Activated naive CD8-positive, alpha-beta T cell treated with anti-CD3 and anti-CD28 coated beads, Interleukin-2, amount 50 U/mL, for 24 hours (primary cell): ENCODE measurements at regions not wholly inside any gene's neighbourhood (a gene's known extent, or its start where the extent isn't known, plus 50 kb on each side); places are given as distances from the start of the nearest gene placed in this dataset.

ENCODE experiments used
- ATAC-seq: fragments of 150-1000 bp; cut with Tn5 transposase; one replicate; pipeline ENCODE4 v1.10.0; 2021
- DNase-seq: peaks from one replicate; pipeline ENCODE4 v3.0.0; 2021
- H3K27ac Mint-ChIP-seq: one replicate; pipeline ENCODE4 v1.8.0; 2021; ENCODE audit warnings: mild to moderate bottlenecking, mixed read lengths
- H3K27me3 Mint-ChIP-seq: one replicate; pipeline ENCODE4 v1.8.0; 2021; ENCODE audit warnings: mixed read lengths
- H3K36me3 Mint-ChIP-seq: one replicate; pipeline ENCODE4 v1.8.0; 2021; ENCODE audit warnings: low read depth, mixed read lengths
- H3K4me1 Mint-ChIP-seq: one replicate; pipeline ENCODE4 v1.8.0; 2021; ENCODE audit warnings: mixed read lengths
- H3K4me3 Mint-ChIP-seq: one replicate; pipeline ENCODE4 v1.8.0; 2021; ENCODE audit warnings: mild to moderate bottlenecking, moderate library complexity, mixed read lengths
- H3K9me3 Mint-ChIP-seq: one replicate; pipeline ENCODE4 v1.8.0; 2021; ENCODE audit warnings: mixed read lengths

DNA sequence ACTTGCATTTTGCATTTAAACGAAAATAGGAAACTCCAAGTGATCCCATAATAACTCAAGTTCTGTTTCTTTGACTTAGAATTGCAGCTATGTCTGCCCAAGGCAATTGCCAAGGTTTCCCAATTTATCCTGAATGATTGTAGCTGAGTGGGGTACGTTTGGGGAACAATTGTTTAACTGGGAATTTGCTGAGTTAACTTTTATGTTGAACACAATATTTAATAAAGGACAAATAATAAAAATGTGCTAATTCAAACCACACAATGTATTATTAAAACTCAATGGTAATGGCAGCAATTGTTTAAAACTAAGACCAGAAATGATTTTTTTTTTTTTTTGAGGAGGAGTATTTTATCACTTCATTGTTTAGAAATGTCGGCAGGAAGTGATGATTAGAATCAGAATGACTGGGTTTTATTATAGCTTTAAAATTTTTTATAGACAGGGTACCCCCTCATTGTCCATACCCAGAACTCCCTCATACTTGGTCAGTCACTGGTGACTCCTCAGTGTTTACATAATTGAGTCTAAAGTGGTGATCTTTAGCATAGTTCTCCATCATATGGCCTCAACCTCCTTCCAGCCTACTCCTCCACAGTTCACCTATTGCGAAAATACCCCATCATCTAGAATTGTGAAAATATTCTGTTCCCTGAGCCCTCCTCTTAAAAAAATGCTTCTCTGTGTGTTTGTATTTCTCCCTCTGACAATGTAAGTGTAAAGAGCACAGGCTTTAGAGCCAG is 389.2 kb upstream of the CITED2 start:
- peak overlapping the region; percentile 76 for H3K27ac Mint-ChIP-seq
- no peak overlapping the region for H3K4me3 Mint-ChIP-seq
- no peak for ATAC-seq

GRCh38 chr6:139762587-139763031 is 388.2 kb upstream of the CITED2 start:
- Mint-ChIP-seq H3K4me1 (peaks cover 43% of the 10 kb centered on the region), H3K27ac (no peak overlapping the region), H3K9me3 (peaks cover 4% of the 10 kb centered on the region), H3K27me3 (peaks cover 2% of the 10 kb centered on the region), H3K4me3 (no peak overlapping the region), H3K36me3 (no peaks in the 10 kb centered on the region)
- ATAC-seq (no peak), DNase-seq (no peak)

More for the DNA sequence above, 389.2 kb upstream of the CITED2 start:
- Mint-ChIP-seq H3K4me1 (peaks cover 45% of the 10 kb centered on the region), H3K27me3 (no peaks in the 10 kb centered on the region), H3K36me3 (no peaks in the 10 kb centered on the region), H3K9me3 (peaks cover 4% of the 10 kb centered on the region)
- no peak for DNase-seq

- Mint-ChIP-seq H3K27me3 (peaks cover 3% of the 10 kb centered on the region), H3K4me3 (no peak overlapping the region), H3K4me1 (peaks cover 22% of the 10 kb centered on the region), H3K9me3 (no peaks in the 10 kb centered on the region), H3K27ac (no peak overlapping the region), H3K36me3 (no peaks in the 10 kb centered on the region)
- DNase-seq (no peak), ATAC-seq (no peak)
Observed at GRCh38 chr6:139760128-139760527, 385.7 kb upstream of the CITED2 start.

DNA sequence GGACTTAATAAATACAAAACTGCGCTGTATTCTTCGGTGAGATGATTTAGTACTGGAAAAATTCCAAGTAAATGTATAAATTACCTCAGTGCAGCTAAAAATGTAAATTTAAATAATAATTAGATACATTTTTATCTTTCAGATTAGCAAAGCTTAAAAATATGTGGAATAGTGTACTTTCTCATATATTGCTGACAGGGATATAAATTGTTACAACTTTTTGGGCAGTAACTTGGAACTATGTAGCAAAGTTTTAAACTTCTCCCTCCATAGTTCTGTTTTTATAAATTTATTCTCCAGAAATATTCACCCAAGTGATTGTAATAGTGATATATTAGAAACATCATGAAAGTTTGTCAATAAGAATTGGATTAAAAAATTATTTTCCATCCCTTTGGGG is 384.6 kb upstream of the CITED2 start:
- DNase-seq, result no peak
- no peak overlapping the region for H3K27ac Mint-ChIP-seq

DNA sequence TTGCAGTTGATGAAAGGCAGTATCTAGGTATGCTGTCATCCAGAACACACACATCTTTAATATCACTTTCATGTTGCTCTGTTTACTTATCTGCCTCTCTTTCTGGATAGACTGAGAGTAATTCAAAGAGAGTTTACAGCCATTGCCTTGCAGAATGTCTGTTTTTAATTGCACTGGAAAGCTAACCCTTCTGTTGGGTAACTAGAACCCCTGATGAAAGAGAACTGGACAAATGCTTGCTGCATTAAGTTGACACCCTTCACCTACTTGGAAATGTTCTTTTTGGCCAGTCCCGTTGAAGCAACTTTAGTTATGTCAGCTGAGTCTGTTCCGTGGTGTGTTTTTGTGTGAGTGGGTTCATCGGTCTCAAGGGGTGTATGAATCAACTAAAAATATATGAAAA is 383.8 kb upstream of the CITED2 start:
- Mint-ChIP-seq H3K27me3 (peaks cover 3% of the 10 kb centered on the region), H3K4me1 (peaks cover 4% of the 10 kb centered on the region), H3K27ac (no peak overlapping the region), H3K4me3 (no peak overlapping the region), H3K36me3 (no peaks in the 10 kb centered on the region), H3K9me3 (no peaks in the 10 kb centered on the region)
- ATAC-seq, result no peak
- DNase-seq, result no peak

More for the DNA sequence above, 384.6 kb upstream of the CITED2 start:
- Mint-ChIP-seq H3K4me3 (no peak overlapping the region), H3K36me3 (no peaks in the 10 kb centered on the region), H3K4me1 (peaks cover 12% of the 10 kb centered on the region), H3K27me3 (peaks cover 3% of the 10 kb centered on the region), H3K9me3 (no peaks in the 10 kb centered on the region)
- no peak for ATAC-seq

GRCh38 chr6:139757784-139758183 is 383.3 kb upstream of the CITED2 start:
- peaks cover 3% of the 10 kb centered on the region for H3K27me3 Mint-ChIP-seq
- no peak for DNase-seq
- ATAC-seq, result no peak

DNA sequence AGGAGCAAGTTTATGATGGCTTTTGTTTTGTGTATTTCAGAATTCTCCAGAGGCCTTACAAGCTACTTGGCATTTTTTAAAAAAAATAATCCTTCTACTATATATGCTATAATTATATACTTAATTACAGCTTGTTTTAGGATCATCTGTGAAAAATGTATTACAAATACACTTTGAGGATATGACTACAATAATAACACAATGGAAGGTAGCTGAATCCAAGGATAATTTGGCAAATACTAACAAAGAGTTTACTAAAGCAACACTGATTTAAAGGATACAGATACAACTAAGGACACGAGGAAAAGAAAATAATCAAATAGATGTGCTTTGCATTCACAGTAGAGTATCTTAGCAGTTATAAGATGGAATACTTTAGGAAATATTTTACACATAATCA is 381.9 kb upstream of the CITED2 start:
- Mint-ChIP-seq H3K4me3 (no peak overlapping the region), H3K9me3 (no peaks in the 10 kb centered on the region), H3K36me3 (no peaks in the 10 kb centered on the region), H3K27me3 (peaks cover 7% of the 10 kb centered on the region), H3K4me1 (no peaks in the 10 kb centered on the region), H3K27ac (no peak overlapping the region)
- ATAC-seq (no peak), DNase-seq (no peak)

More at GRCh38 chr6:139757784-139758183, 383.3 kb upstream of the CITED2 start:
- Mint-ChIP-seq H3K4me3 (no peak overlapping the region), H3K27ac (no peak overlapping the region), H3K9me3 (no peaks in the 10 kb centered on the region), H3K36me3 (no peaks in the 10 kb centered on the region), H3K4me1 (peaks cover 1% of the 10 kb centered on the region)

GRCh38 chr6:139754898-139755775 is 380.7 kb upstream of the CITED2 start:
- no peak for ATAC-seq
- H3K27ac Mint-ChIP-seq, result no peak overlapping the region
- no peaks in the 10 kb centered on the region for H3K4me1 Mint-ChIP-seq
- DNase-seq, result no peak
- no peaks in the 10 kb centered on the region for H3K36me3 Mint-ChIP-seq
- H3K9me3 Mint-ChIP-seq, result no peaks in the 10 kb centered on the region
- H3K27me3 Mint-ChIP-seq, result peaks cover 7% of the 10 kb centered on the region
- no peak overlapping the region for H3K4me3 Mint-ChIP-seq

- no peaks in the 10 kb centered on the region for H3K9me3 Mint-ChIP-seq
- no peaks in the 10 kb centered on the region for H3K36me3 Mint-ChIP-seq
- no peak for DNase-seq
- H3K27ac Mint-ChIP-seq, result no peak overlapping the region
- H3K4me1 Mint-ChIP-seq, result no peaks in the 10 kb centered on the region
- ATAC-seq, result no peak
- peaks cover 7% of the 10 kb centered on the region for H3K27me3 Mint-ChIP-seq
- no peak overlapping the region for H3K4me3 Mint-ChIP-seq
Observed at GRCh38 chr6:139753198-139753861, 378.9 kb upstream of the CITED2 start.

- Mint-ChIP-seq H3K27me3 (peaks cover 5% of the 10 kb centered on the region), H3K4me3 (no peak overlapping the region), H3K9me3 (no peaks in the 10 kb centered on the region), H3K4me1 (no peaks in the 10 kb centered on the region), H3K27ac (no peak overlapping the region), H3K36me3 (no peaks in the 10 kb centered on the region)
- ATAC-seq (no peak), DNase-seq (no peak)
Observed at GRCh38 chr6:139752086-139752485, 377.6 kb upstream of the CITED2 start.

DNA sequence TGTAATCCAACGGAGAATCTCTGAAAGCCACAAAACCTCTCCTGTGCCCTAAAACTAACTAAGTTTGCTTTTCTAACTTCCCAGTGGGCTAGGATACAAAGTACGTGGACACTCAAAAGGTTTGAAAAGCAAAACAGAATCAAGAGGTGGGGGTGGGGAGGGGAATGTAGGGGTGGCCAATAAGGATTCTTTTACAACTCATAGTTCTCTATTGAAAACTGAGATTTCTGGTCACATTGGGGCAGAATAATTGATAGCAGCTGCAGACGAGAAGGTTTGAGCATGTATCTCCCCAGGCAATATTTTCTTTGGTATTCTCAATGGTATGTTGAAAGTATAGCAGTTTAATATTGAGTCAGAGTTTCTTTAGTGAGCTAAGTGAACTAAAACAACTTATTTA is 376.7 kb upstream of the CITED2 start:
- Mint-ChIP-seq H3K9me3 (no peaks in the 10 kb centered on the region), H3K36me3 (no peaks in the 10 kb centered on the region), H3K27me3 (peaks cover 3% of the 10 kb centered on the region), H3K4me3 (no peak overlapping the region), H3K27ac (no peak overlapping the region), H3K4me1 (no peaks in the 10 kb centered on the region)
- DNase-seq, result no peak
- no peak for ATAC-seq

DNA sequence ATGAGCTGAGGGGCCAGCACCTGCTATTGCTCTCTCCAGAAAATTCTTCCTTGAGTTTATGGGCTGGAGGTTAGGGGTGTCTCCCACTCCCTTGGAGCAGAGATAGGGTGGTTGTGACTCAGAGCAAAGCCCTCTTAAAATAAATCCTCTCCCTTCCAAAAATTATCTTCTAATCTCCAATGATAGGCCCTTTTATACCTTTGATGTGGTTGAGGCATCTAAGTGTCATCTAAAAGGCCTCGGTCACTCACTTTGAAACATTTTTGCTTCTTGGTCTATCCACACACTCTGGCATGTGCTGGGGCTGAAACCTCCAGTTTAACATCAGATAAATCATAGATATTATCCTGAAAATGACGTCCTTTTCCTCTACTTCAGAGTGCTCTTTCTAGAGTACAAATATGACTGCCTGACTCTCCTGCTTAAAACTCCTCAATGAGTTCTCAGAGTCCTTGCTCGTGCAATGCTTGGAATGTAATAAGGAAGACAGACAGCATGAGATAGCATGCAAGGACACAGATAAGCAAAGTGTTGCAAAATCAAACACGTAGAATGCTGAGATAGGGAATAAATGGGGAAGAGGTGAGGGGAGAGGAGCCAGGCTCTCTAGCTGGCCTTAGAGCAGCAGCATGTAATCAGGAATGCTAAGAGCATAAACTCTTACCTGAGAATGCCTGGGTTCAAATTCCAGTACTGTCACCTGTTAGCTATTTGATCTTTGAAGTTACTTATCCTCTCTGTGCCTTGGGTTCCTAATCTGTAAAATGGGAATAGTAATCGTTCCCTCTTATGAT is 374.1 kb upstream of the CITED2 start:
- Mint-ChIP-seq H3K27ac (no peak overlapping the region), H3K4me3 (no peak overlapping the region), H3K36me3 (no peaks in the 10 kb centered on the region), H3K9me3 (no peaks in the 10 kb centered on the region), H3K27me3 (peaks cover 10% of the 10 kb centered on the region), H3K4me1 (no peaks in the 10 kb centered on the region)
- DNase-seq (no peak), ATAC-seq (no peak)

GRCh38 chr6:139747154-139747553 is 372.7 kb upstream of the CITED2 start:
- H3K4me3 Mint-ChIP-seq, result no peak overlapping the region
- no peaks in the 10 kb centered on the region for H3K36me3 Mint-ChIP-seq
- H3K4me1 Mint-ChIP-seq, result no peaks in the 10 kb centered on the region

GRCh38 chr6:139744891-139745290 is 370.4 kb upstream of the CITED2 start:
- no peaks in the 10 kb centered on the region for H3K4me1 Mint-ChIP-seq
- H3K36me3 Mint-ChIP-seq, result no peaks in the 10 kb centered on the region
- H3K27me3 Mint-ChIP-seq, result peaks cover 12% of the 10 kb centered on the region
- ATAC-seq (no peak), DNase-seq (no peak)
- no peak overlapping the region for H3K27ac Mint-ChIP-seq
- no peaks in the 10 kb centered on the region for H3K9me3 Mint-ChIP-seq
- H3K4me3 Mint-ChIP-seq, result no peak overlapping the region

More at GRCh38 chr6:139747154-139747553, 372.7 kb upstream of the CITED2 start:
- H3K9me3 Mint-ChIP-seq, result no peaks in the 10 kb centered on the region
- peaks cover 7% of the 10 kb centered on the region for H3K27me3 Mint-ChIP-seq
- DNase-seq (no peak), ATAC-seq (no peak)
- H3K27ac Mint-ChIP-seq, result no peak overlapping the region
